ENCODE measurements at regions not wholly inside any gene's neighbourhood (a gene's known extent, or its start where the extent isn't known, plus 50 kb on each side); places are given as distances from the start of the nearest gene placed in this dataset.

GRCh38 chr2:12890066-12890465, 173.3 kb downstream of the TRIB2 start:
- TF ChIP-seq, protein P1, sequence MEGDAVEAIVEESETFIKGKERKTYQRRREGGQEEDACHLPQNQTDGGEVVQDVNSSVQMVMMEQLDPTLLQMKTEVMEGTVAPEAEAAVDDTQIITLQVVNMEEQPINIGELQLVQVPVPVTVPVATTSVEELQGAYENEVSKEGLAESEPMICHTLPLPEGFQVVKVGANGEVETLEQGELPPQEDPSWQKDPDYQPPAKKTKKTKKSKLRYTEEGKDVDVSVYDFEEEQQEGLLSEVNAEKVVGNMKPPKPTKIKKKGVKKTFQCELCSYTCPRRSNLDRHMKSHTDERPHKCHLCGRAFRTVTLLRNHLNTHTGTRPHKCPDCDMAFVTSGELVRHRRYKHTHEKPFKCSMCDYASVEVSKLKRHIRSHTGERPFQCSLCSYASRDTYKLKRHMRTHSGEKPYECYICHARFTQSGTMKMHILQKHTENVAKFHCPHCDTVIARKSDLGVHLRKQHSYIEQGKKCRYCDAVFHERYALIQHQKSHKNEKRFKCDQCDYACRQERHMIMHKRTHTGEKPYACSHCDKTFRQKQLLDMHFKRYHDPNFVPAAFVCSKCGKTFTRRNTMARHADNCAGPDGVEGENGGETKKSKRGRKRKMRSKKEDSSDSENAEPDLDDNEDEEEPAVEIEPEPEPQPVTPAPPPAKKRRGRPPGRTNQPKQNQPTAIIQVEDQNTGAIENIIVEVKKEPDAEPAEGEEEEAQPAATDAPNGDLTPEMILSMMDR (optimal IDR thresholded peaks at IDR 0.05 in 1 of 3, IDR thresholded peaks at IDR 0.05 in 1 of 3, conservative IDR thresholded peaks at IDR 0.05 in 1 of 3; ENCODE audit: extremely low read depth in 1 of 3, insufficient read depth in 2 of 3, low read length in 3 of 3): no peak
- TF ChIP-seq EZH2 (IDR thresholded peaks at IDR 0.05; ENCODE audit: low read length): no peak
